HG03520 (cell line): ENCODE measurements at regions not wholly inside any gene's neighbourhood (a gene's known extent, or its start where the extent isn't known, plus 50 kb on each side); places are given as distances from the start of the nearest gene placed in this dataset.
"Not testable (repeated sequence)": the region's sequence is repeated elsewhere in the genome, so short reads cannot be mapped to it uniquely, and the experiment has no call there.

Experiments used
- ATAC-seq: cut with Tn5 transposase; IDR thresholded peaks from one replicate; pipeline ENCODE4 v1.9.1; 2021; ENCODE audit warnings: mild to moderate bottlenecking, moderate library complexity; ENCODE audit not compliant: unreplicated experiment

- ATAC-seq, result no peak
Measured at GRCh38 chr14:40410708-40411107, 978.5 kb upstream of the FBXO33 start.

GRCh38 chr14:40402957-40403356, 970.7 kb upstream of the FBXO33 start:
- no peak for ATAC-seq

- ATAC-seq, result no peak
Measured at GRCh38 chr14:40398981-40399380, 966.7 kb upstream of the FBXO33 start.

- no peak for ATAC-seq
Measured at GRCh38 chr14:40394634-40395340, 962.6 kb upstream of the FBXO33 start.

- no peak for ATAC-seq
Measured at GRCh38 chr14:40393143-40393542, 960.9 kb upstream of the FBXO33 start.

- ATAC-seq, result no peak
Measured at GRCh38 chr14:40386433-40386832, 954.2 kb upstream of the FBXO33 start.

- no peak for ATAC-seq
Measured at GRCh38 chr14:40374221-40374620, 942.0 kb upstream of the FBXO33 start.

GRCh38 chr14:40371011-40371410, 938.8 kb upstream of the FBXO33 start:
- ATAC-seq, result no peak

GRCh38 chr14:40368314-40368713, 936.1 kb upstream of the FBXO33 start:
- no peak for ATAC-seq

GRCh38 chr14:40367717-40368116, 935.5 kb upstream of the FBXO33 start:
- no peak for ATAC-seq

GRCh38 chr14:40365305-40365704, 933.1 kb upstream of the FBXO33 start:
- no peak for ATAC-seq

GRCh38 chr14:40362856-40363255, 930.6 kb upstream of the FBXO33 start:
- no peak for ATAC-seq

GRCh38 chr14:40354754-40355153, 922.5 kb upstream of the FBXO33 start:
- no peak for ATAC-seq

GRCh38 chr14:40348104-40348503, 915.9 kb upstream of the FBXO33 start:
- ATAC-seq, result not testable (repeated sequence)

GRCh38 chr14:40347675-40348074, 915.4 kb upstream of the FBXO33 start:
- ATAC-seq, result no peak

- ATAC-seq, result no peak
Measured at GRCh38 chr14:40346275-40346674, 914.0 kb upstream of the FBXO33 start.

GRCh38 chr14:40345334-40345733, 913.1 kb upstream of the FBXO33 start:
- ATAC-seq, result no peak

- ATAC-seq, result no peak
Measured at GRCh38 chr14:40340708-40341107, 908.5 kb upstream of the FBXO33 start.

GRCh38 chr14:40336846-40337245, 904.6 kb upstream of the FBXO33 start:
- no peak for ATAC-seq

- ATAC-seq, result not testable (repeated sequence)
Measured at GRCh38 chr14:40326519-40326918, 894.3 kb upstream of the FBXO33 start.

GRCh38 chr14:40318211-40318719, 886.0 kb upstream of the FBXO33 start:
- no peak for ATAC-seq

GRCh38 chr14:40317690-40318089, 885.5 kb upstream of the FBXO33 start:
- no peak for ATAC-seq

GRCh38 chr14:40312296-40312695, 880.1 kb upstream of the FBXO33 start:
- ATAC-seq, result no peak
